HuH-7.5 (cell line): ENCODE measurements at regions not wholly inside any gene's neighbourhood (a gene's known extent, or its start where the extent isn't known, plus 50 kb on each side); places are given as distances from the start of the nearest gene placed in this dataset.
"Not testable (repeated sequence)": the region's sequence is repeated elsewhere in the genome, so short reads cannot be mapped to it uniquely, and the experiment has no call there.

ENCODE experiments used
- DNase-seq: peaks from one replicate; pipeline ENCODE4 v3.0.0; 2011; ENCODE audit warnings: low spot score

GRCh38 chr14:58730792-58731464, 93.2 kb downstream of the DACT1 start:
- no peak for DNase-seq

GRCh38 chr14:58731465-58732293, 93.9 kb downstream of the DACT1 start:
- DNase-seq: no peak

GRCh38 chr14:58732387-58732786, 94.6 kb downstream of the DACT1 start:
- no peak for DNase-seq

GRCh38 chr14:58733451-58734208, 95.9 kb downstream of the DACT1 start:
- no peak for DNase-seq

- no peak for DNase-seq
Observed at GRCh38 chr14:58735596-58735995, 97.8 kb downstream of the DACT1 start.

GRCh38 chr14:58736606-58737005, 98.8 kb downstream of the DACT1 start:
- DNase-seq: no peak

GRCh38 chr14:58737511-58737910, 99.7 kb downstream of the DACT1 start:
- no peak for DNase-seq

GRCh38 chr14:58738189-58738836, 100.6 kb downstream of the DACT1 start:
- no peak for DNase-seq

GRCh38 chr14:58738876-58739275, 101.1 kb downstream of the DACT1 start:
- no peak for DNase-seq

- no peak for DNase-seq
Observed at GRCh38 chr14:58739674-58740073, 101.9 kb downstream of the DACT1 start.

GRCh38 chr14:58740379-58740935, 102.7 kb downstream of the DACT1 start:
- DNase-seq: no peak

GRCh38 chr14:58744801-58745394, 107.1 kb downstream of the DACT1 start:
- DNase-seq: no peak

GRCh38 chr14:58746261-58746660, 108.5 kb downstream of the DACT1 start:
- DNase-seq: no peak

- no peak for DNase-seq
Observed at GRCh38 chr14:58746701-58747100, 108.9 kb downstream of the DACT1 start.

GRCh38 chr14:58747181-58747580, 109.4 kb downstream of the DACT1 start:
- no peak for DNase-seq

- DNase-seq: not testable (repeated sequence)
Observed at GRCh38 chr14:58748251-58748650, 110.5 kb downstream of the DACT1 start.

- DNase-seq: no peak
Observed at GRCh38 chr14:58749066-58749669, 111.4 kb downstream of the DACT1 start.

GRCh38 chr14:58750321-58751269, 112.8 kb downstream of the DACT1 start:
- no peak for DNase-seq

GRCh38 chr14:58751788-58752187, 114.0 kb downstream of the DACT1 start:
- DNase-seq: no peak

- no peak for DNase-seq
Observed at GRCh38 chr14:58752289-58752688, 114.5 kb downstream of the DACT1 start.
